ENCODE measurements at regions not wholly inside any gene's neighbourhood (a gene's known extent, or its start where the extent isn't known, plus 50 kb on each side); places are given as distances from the start of the nearest gene placed in this dataset.

GRCh38 chr16:50469121-50469743 lies 79.0 kb upstream of the NKD1 start:
- no peak for DNase-seq

GRCh38 chr16:50468749-50469078 lies 79.5 kb upstream of the NKD1 start:
- no peak for DNase-seq

- DNase-seq: peak; percentile 45
Observed at GRCh38 chr16:50467943-50468748, 80.0 kb upstream of the NKD1 start.

GRCh38 chr16:50467559-50467942 lies 80.6 kb upstream of the NKD1 start:
- DNase-seq: no peak

- no peak for DNase-seq
Observed at GRCh38 chr16:50466170-50466569, 82.0 kb upstream of the NKD1 start.

- no peak for DNase-seq
Observed at GRCh38 chr16:50464325-50465290, 83.6 kb upstream of the NKD1 start.

GRCh38 chr16:50463581-50464324 lies 84.4 kb upstream of the NKD1 start:
- no peak for DNase-seq

GRCh38 chr16:50462793-50463507 lies 85.2 kb upstream of the NKD1 start:
- DNase-seq: no peak

GRCh38 chr16:50461400-50461760 lies 86.8 kb upstream of the NKD1 start:
- DNase-seq: no peak

- DNase-seq: no peak
Observed at GRCh38 chr16:50460538-50461399, 87.4 kb upstream of the NKD1 start.

- DNase-seq: no peak
Observed at GRCh38 chr16:50459496-50460080, 88.6 kb upstream of the NKD1 start.

GRCh38 chr16:50458667-50459495 lies 89.3 kb upstream of the NKD1 start:
- DNase-seq: peak; percentile 32

- DNase-seq: no peak
Observed at GRCh38 chr16:50457979-50458491, 89.2 kb upstream of the BRD7 start.

GRCh38 chr16:50457423-50457822 lies 88.6 kb upstream of the BRD7 start:
- DNase-seq: no peak

- no peak for DNase-seq
Observed at GRCh38 chr16:50455288-50455845, 86.6 kb upstream of the BRD7 start.

- DNase-seq: no peak
Observed at GRCh38 chr16:50453446-50453845, 84.7 kb upstream of the BRD7 start.

- no peak for DNase-seq
Observed at GRCh38 chr16:50451951-50452508, 83.2 kb upstream of the BRD7 start.

GRCh38 chr16:50450957-50451356 lies 82.2 kb upstream of the BRD7 start:
- DNase-seq: no peak

GRCh38 chr16:50449800-50450199 lies 81.0 kb upstream of the BRD7 start:
- no peak for DNase-seq
